GM19395 (cell line): ENCODE measurements at regions not wholly inside any gene's neighbourhood (a gene's known extent, or its start where the extent isn't known, plus 50 kb on each side); places are given as distances from the start of the nearest gene placed in this dataset.
"Not testable (repeated sequence)": the region's sequence is repeated elsewhere in the genome, so short reads cannot be mapped to it uniquely, and the experiment has no call there.

Source experiments
- ATAC-seq: cut with Tn5 transposase; IDR thresholded peaks from one replicate; pipeline ENCODE4 v1.9.1; 2021; ENCODE audit warnings: mild to moderate bottlenecking, moderate library complexity; ENCODE audit not compliant: unreplicated experiment

- ATAC-seq: no peak
These were observed 135.9 kb downstream of the C6orf118 start for GRCh38 chr6:165173484-165173883.

GRCh38 chr6:165167861-165168260, 141.5 kb downstream of the C6orf118 start:
- no peak for ATAC-seq

GRCh38 chr6:165167311-165167710, 142.1 kb downstream of the C6orf118 start:
- no peak for ATAC-seq

GRCh38 chr6:165163519-165163918, 145.9 kb downstream of the C6orf118 start:
- no peak for ATAC-seq

- no peak for ATAC-seq
These were observed 149.9 kb downstream of the C6orf118 start for GRCh38 chr6:165159460-165159859.

DNA sequence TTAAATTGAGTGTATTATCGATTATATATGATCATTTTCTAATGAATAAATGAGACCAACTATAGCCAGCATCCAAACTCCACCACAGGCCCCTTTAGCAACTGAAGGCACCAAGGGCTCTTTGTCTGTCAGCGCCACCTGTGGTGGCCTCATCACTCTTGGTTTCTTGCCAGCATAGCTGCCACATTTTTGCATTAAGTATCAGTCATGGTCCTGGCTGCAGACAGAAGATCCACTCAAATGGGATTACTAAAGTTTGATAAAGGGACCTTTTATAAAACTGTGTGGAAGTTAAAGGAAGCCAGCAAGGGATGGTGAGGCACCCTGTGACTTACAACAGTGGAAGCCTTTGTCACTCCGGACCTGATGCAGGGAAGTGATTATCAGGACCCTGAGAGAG, 162.9 kb downstream of the C6orf118 start:
- ATAC-seq: no peak

- ATAC-seq: no peak
These were observed 173.5 kb downstream of the C6orf118 start for GRCh38 chr6:165135889-165136288.

- ATAC-seq: no peak
These were observed 180.3 kb downstream of the C6orf118 start for GRCh38 chr6:165129086-165129485.

GRCh38 chr6:165127743-165128142, 181.7 kb downstream of the C6orf118 start:
- ATAC-seq: not testable (repeated sequence)

DNA sequence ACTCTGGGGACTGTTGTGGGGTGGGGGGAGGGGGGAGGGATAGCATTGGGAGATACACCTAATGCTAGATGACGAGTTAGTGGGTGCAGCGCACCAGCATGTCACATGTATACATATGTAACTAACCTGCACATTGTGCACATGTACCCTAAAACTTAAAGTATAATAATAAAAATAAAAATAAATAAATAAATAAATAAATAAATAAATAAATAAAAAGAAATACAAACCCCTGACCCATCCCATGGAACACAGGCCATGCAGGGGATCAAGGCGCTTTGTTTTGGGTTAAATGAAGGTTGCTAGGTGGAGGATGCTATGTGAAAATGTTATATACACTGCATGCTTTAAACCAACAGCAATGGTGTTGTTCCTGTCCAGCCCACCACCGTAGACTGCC, 184.7 kb downstream of the C6orf118 start:
- not testable (repeated sequence) for ATAC-seq

DNA sequence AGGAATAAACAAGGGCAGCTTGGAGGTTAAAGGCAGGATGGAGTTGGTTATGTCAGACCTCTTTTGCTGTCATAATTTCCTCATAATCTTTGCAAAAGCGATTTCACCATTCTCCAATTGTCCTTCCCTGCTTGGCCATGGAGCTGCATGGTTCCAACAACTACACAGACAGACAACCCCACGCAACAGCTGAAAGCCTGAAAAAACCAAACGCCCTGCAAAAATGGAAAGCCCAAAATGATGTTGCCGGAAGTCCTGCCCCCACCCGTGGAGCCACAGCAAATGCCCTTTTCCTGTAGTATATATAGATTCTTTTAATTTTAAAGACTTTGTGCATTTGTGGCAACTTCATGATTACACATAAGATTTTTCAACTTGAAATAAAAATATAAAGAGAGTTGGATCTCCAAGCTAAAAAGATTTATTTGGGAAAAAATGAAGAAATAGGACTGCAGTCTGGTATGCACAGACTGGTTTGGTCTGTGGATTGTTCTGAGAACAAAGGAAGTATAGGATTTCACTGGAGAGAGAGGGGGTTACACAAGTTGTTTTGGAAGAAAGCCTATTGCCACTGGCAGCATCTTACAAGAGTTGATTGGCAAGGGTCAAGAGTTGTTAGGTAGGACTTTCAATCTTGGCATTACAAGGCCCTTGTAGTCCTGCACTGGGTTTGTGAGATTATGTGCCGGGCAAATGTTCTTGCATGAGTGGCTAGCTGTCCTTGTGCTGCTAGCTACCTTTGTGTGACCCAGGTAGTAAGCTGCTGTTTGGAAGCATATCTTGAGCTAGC, 190.0 kb downstream of the C6orf118 start:
- no peak for ATAC-seq

DNA sequence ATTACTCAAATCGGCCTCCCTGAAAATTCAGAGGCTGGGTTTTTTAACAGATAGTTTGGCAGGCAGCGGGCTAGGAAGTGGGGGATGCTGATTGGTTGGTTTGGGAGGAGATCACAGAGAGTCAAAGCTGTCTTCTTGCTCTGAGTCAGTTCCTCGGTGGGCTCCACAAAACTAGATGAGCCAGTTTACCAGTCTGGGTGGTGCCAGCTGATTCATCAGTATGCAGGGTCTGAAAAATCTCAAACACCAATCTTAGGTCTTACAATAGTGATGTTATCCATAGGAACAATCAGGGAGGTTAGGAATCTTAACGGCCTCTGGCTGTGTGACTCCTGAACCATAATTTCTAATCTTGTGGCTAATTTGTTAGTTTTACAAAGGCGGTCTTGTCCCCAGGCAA, 190.7 kb downstream of the C6orf118 start:
- no peak for ATAC-seq

GRCh38 chr6:165117806-165118205, 191.6 kb downstream of the C6orf118 start:
- ATAC-seq: no peak

DNA sequence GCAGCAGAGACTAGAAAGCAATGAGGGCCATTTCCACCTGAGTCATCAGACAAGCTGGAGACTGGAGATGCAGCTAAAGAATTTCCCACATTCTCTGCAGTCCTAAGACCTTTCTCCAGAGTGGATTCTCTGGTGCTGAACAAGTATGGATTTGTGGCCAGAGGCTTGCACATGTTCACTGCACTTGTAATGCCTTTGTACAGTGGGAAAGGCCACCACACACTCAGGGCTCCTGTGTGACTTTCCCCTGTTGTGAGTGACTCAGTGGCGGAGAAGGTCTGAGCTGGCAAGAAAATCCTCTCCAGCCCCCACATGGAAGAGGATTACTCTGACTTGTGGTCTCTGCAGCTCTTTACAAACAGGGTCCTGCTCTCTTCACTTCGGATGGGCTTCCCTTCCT, 192.3 kb downstream of the C6orf118 start:
- ATAC-seq: no peak

DNA sequence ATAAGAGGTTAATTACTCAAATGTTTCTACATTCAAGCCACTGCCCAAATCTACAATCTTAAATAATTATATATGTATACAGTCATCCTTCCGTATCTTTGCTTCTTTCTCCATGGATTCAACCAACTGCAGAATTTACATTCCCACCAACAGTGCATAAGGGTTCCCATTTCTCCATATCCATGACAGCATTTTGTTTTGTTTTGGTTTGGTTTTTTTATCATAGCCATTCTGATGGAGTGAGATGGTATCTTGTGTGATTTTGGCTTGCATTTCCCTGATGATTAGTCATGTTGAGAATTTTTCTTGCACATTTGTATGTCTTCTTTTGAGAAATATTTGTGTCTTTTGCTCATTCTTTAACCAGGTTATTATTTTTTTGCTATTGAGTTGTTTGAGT, 198.5 kb downstream of the C6orf118 start:
- no peak for ATAC-seq

DNA sequence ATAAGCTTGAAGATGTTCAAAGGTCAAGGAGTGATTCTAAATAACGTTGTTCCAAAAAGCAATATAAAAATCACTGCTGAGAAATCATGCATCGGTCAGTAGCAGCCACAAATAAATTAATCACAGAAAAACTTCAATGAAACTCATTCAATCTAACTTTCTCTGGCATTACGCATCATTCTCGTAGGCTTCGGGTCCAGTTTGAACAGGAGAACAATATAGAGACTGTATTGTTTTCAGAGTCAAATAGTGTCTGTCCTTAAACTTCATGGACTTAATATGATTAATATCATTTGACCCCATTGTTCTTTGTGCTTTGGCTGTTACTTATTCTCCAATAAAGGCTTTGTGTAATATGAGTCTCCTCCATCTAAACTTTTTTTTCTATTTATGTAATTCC, 200.4 kb downstream of the C6orf118 start:
- no peak for ATAC-seq

- no peak for ATAC-seq
These were observed 203.1 kb downstream of the C6orf118 start for GRCh38 chr6:165106261-165106660.

GRCh38 chr6:165098165-165098564, 211.2 kb downstream of the C6orf118 start:
- no peak for ATAC-seq

DNA sequence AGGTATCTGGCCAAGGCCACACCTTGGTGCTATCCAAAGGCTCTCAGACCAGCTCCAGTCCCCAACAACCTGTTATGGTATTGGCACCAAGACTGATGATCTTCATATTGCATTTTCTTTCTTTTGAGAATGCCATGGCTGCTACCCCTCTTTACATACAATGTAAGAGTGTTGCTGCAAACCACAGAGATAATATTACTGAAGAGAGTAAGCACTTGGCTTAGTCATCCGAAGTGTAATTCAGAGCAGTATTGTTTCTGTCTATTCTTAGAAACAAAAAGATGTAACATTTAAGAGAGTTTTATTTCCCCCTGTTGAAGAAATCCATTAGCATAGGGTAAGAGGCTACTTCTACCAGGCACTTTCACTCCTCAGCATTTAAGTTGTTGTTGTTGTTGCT, 212.5 kb downstream of the C6orf118 start:
- ATAC-seq: no peak

- no peak for ATAC-seq
These were observed 213.2 kb downstream of the C6orf118 start for GRCh38 chr6:165096209-165096608.

DNA sequence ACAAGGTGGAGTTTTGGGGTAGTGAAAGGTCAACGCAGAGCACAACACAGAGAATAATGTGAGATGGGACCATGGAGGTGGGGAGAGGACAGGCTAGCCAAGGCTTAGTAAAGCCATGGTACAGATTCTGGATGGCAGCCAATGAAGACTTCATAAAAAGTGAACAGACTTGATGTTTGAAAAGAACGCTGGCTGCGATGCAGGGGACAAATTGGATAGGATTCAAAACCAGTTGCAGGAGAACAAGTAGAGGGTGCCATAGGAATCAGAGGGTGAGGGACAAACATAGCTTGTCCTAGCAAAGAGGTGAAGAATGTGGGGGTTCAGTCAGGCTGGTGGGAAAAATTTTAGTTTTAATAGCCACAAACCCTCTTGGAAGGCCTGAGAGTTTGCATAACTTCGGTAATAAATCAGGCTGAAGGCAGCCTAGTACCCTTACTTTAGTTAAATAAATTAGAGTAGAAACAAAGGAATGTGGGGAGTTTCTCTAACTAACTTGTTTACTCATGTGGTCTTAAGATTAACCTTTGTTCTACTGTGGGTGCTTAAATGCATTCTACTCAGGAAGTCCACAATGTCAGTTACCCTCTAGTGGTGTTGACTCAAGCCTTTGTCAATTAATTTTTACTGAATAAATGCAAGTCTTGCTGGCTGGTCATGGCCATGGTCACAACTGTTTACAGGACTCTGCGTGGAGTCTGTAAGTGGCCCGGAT, 216.4 kb downstream of the C6orf118 start:
- no peak for ATAC-seq

- ATAC-seq: no peak
These were observed 218.2 kb downstream of the C6orf118 start for GRCh38 chr6:165091121-165091785.
